Spleen (tissue), 7 donors: ENCODE measurements at regions not wholly inside any gene's neighbourhood (a gene's known extent, or its start where the extent isn't known, plus 50 kb on each side); places are given as distances from the start of the nearest gene placed in this dataset.

Experiments
- CTCF ChIP-seq, 11 experiments: fragments of 200-600 bp in 7 of 11; fragments of 450-650 bp in 4 of 11; sonication (generic) in 4 of 11; IDR thresholded peaks in 8 of 11; conservative IDR thresholded peaks in 3 of 11; 1 replicate in 7 of 11; 2 replicates in 4 of 11; pipeline versions ENCODE4 v1.4.0 to v1.8.0; 2016 to 2021; ENCODE audit warnings: antibody characterized with exemption in 11 of 11, inconsistent platforms in 4 of 11, mild to moderate bottlenecking in 1 of 11
- POLR2A ChIP-seq, 3 donors: fragments of 450-650 bp; IDR thresholded peaks; one replicate each; pipeline ENCODE4 v1.5.1; 2017; ENCODE audit warnings: antibody characterized with exemption in 3 of 3, mild to moderate bottlenecking in 1 of 3
- POLR2AphosphoS5 ChIP-seq, 3 donors: sonication (generic); formaldehyde crosslinking; IDR thresholded peaks; one replicate each; pipeline ENCODE4 v1.5.1; 2017; ENCODE audit warnings: antibody characterized with exemption in 3 of 3
- donor health status: DM: no; HTN: no; CAD: no; lungs with moderate emphysema.
- donor health status: DM: no; HTN: no; CAD: no.
- donor health status: DM: no; HTN: no; CAD: no.

- no peak for TF ChIP-seq CTCF (IDR thresholded peaks at IDR 0.05 in 8 of 11, conservative IDR thresholded peaks at IDR 0.05 in 3 of 11)
- TF ChIP-seq POLR2A (IDR thresholded peaks at IDR 0.05), result no peak
- no peak for TF ChIP-seq POLR2AphosphoS5 (IDR thresholded peaks at IDR 0.05)
These were observed 80.8 kb upstream of the ARX start for GRCh38 chrX:25096522-25097045.
